MM.1S (cell line): ENCODE measurements at regions not wholly inside any gene's neighbourhood (a gene's known extent, or its start where the extent isn't known, plus 50 kb on each side); places are given as distances from the start of the nearest gene placed in this dataset.

ENCODE experiments used
- CTCF ChIP-seq: fragments of 300-600 bp; sonication (generic); IDR thresholded peaks from 2 replicates; pipeline ENCODE4 v1.5.1; 2016; ENCODE audit warnings: antibody characterized with exemption, low read length, mixed read lengths
- EZH2 ChIP-seq: fragments of 300-600 bp; sonication (generic); optimal IDR thresholded peaks from 2 replicates; pipeline ENCODE3; 2017; ENCODE audit warnings: low read depth, mild to moderate bottlenecking, antibody characterized with exemption, low read length, mixed read lengths

- TF ChIP-seq CTCF (no peak), EZH2 (no peak)
These were observed 120.2 kb downstream of the TENT4A start for GRCh38 chr5:6833406-6833805.
